ENCODE measurements at regions not wholly inside any gene's neighbourhood (a gene's known extent, or its start where the extent isn't known, plus 50 kb on each side); places are given as distances from the start of the nearest gene placed in this dataset.

- no peaks in the 10 kb centered on the region for H3K27me3 ChIP-seq (ENCODE audit: control insufficient read depth in 4 of 4, insufficient read depth in 4 of 4, low read length in 3 of 4)
- H3K9me3 ChIP-seq (ENCODE audit: control insufficient read depth in 4 of 4, low read length in 3 of 4), result no peaks in the 10 kb centered on the region
- TF ChIP-seq REST (IDR thresholded peaks at IDR 0.05) (no peak), FOXA1 (IDR thresholded peaks at IDR 0.05) (no peak), FOXA2 (IDR thresholded peaks at IDR 0.05) (no peak), HNF4A (conservative IDR thresholded peaks at IDR 0.05) (no peak), GABPA (IDR thresholded peaks at IDR 0.05 in 1 of 2, conservative IDR thresholded peaks at IDR 0.05 in 1 of 2) (no peak), SP1 (IDR thresholded peaks at IDR 0.05) (no peak), RXRA (IDR thresholded peaks at IDR 0.05) (no peak), JUND (IDR thresholded peaks at IDR 0.05) (no peak)
- TF ChIP-seq, protein P1, sequence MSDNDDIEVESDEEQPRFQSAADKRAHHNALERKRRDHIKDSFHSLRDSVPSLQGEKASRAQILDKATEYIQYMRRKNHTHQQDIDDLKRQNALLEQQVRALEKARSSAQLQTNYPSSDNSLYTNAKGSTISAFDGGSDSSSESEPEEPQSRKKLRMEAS (IDR thresholded peaks at IDR 0.05), result no peak
- TF ChIP-seq, protein P2, sequence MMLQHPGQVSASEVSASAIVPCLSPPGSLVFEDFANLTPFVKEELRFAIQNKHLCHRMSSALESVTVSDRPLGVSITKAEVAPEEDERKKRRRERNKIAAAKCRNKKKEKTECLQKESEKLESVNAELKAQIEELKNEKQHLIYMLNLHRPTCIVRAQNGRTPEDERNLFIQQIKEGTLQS (IDR thresholded peaks at IDR 0.05), result no peak
- TF ChIP-seq, protein P3, sequence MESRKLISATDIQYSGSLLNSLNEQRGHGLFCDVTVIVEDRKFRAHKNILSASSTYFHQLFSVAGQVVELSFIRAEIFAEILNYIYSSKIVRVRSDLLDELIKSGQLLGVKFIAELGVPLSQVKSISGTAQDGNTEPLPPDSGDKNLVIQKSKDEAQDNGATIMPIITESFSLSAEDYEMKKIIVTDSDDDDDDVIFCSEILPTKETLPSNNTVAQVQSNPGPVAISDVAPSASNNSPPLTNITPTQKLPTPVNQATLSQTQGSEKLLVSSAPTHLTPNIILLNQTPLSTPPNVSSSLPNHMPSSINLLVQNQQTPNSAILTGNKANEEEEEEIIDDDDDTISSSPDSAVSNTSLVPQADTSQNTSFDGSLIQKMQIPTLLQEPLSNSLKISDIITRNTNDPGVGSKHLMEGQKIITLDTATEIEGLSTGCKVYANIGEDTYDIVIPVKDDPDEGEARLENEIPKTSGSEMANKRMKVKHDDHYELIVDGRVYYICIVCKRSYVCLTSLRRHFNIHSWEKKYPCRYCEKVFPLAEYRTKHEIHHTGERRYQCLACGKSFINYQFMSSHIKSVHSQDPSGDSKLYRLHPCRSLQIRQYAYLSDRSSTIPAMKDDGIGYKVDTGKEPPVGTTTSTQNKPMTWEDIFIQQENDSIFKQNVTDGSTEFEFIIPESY (IDR thresholded peaks at IDR 0.05), result no peak
- H3K36me3 ChIP-seq (ENCODE audit: control insufficient read depth in 4 of 4, insufficient read depth in 3 of 4, low read depth in 1 of 4, low read length in 3 of 4), result no peaks in the 10 kb centered on the region
- no peak overlapping the region for H3K9ac ChIP-seq (ENCODE audit: low read depth in 1 of 2, low read length in 2 of 2)
- H3K4me1 ChIP-seq (ENCODE audit: control insufficient read depth in 4 of 4, insufficient read depth in 4 of 4, low read length in 3 of 4), result no peaks in the 10 kb centered on the region
- no peak overlapping the region for H3K4me3 ChIP-seq (ENCODE audit: low read depth in 1 of 3, low read length in 3 of 3)
- no peak for DNase-seq (ENCODE audit: low spot score)
- no peak overlapping the region for H3K27ac ChIP-seq (ENCODE audit: low read depth in 1 of 2, low read length in 2 of 2)
These were observed 576.5 kb upstream of the ADGRL2 start for GRCh38 chr1:81224222-81224621.

- DNase-seq (ENCODE audit: low spot score), result no peak
- H3K27ac ChIP-seq (ENCODE audit: low read depth in 1 of 2, low read length in 2 of 2), result no peak overlapping the region
- no peaks in the 10 kb centered on the region for H3K4me1 ChIP-seq (ENCODE audit: control insufficient read depth in 4 of 4, insufficient read depth in 4 of 4, low read length in 3 of 4)
- no peaks in the 10 kb centered on the region for H3K9me3 ChIP-seq (ENCODE audit: control insufficient read depth in 4 of 4, low read length in 3 of 4)
- no peak overlapping the region for H3K4me3 ChIP-seq (ENCODE audit: low read depth in 1 of 3, low read length in 3 of 3)
- no peaks in the 10 kb centered on the region for H3K27me3 ChIP-seq (ENCODE audit: control insufficient read depth in 4 of 4, insufficient read depth in 4 of 4, low read length in 3 of 4)
- WGBS, result 96% methylated on average over 4 of the region's 4 CpGs
- no peak for TF ChIP-seq RAD21 (IDR thresholded peaks at IDR 0.05)
- TF ChIP-seq REST (IDR thresholded peaks at IDR 0.05), result no peak
- no peak for TF ChIP-seq JUND (IDR thresholded peaks at IDR 0.05)
- H3K36me3 ChIP-seq (ENCODE audit: control insufficient read depth in 4 of 4, insufficient read depth in 3 of 4, low read depth in 1 of 4, low read length in 3 of 4), result no peaks in the 10 kb centered on the region
- no peak overlapping the region for H3K9ac ChIP-seq (ENCODE audit: low read depth in 1 of 2, low read length in 2 of 2)
These were observed 579.2 kb upstream of the ADGRL2 start for GRCh38 chr1:81221564-81221963.

Measured in liver (tissue), 7 donors.